Liver (tissue), 7 donors: ENCODE measurements at regions not wholly inside any gene's neighbourhood (a gene's known extent, or its start where the extent isn't known, plus 50 kb on each side); places are given as distances from the start of the nearest gene placed in this dataset.

Source experiments
- DNase-seq: peaks from one replicate; pipeline ENCODE4 v3.0.0-alpha.2; 2017; ENCODE audit warnings: low spot score
- H3K27ac ChIP-seq, 2 donors: one replicate each; pipeline ENCODE4 v1.7.0; 2013; ENCODE audit warnings: inconsistent platforms in 2 of 2, low read length in 2 of 2, control low read depth in 1 of 2, low read depth in 1 of 2, mild to moderate bottlenecking in 1 of 2
- H3K27me3 ChIP-seq, 4 donors: one replicate each; pipeline versions ENCODE4 v1.6.1 to v1.7.0; 2013; ENCODE audit warnings: low read length in 3 of 4, inconsistent platforms in 1 of 4, mild to moderate bottlenecking in 1 of 4, moderate library complexity in 1 of 4; ENCODE audit not compliant: control insufficient read depth in 4 of 4, insufficient read depth in 4 of 4
- H3K36me3 ChIP-seq, 4 donors: one replicate each; pipeline versions ENCODE4 v1.6.1 to v1.7.0; 2013; ENCODE audit warnings: low read length in 3 of 4, mild to moderate bottlenecking in 3 of 4, low read depth in 1 of 4, moderate library complexity in 1 of 4; ENCODE audit not compliant: control insufficient read depth in 4 of 4, insufficient read depth in 3 of 4
- H3K4me1 ChIP-seq, 4 donors: one replicate each; pipeline versions ENCODE4 v1.6.1 to v1.7.0; 2013; ENCODE audit warnings: low read length in 3 of 4, mild to moderate bottlenecking in 3 of 4, moderate library complexity in 1 of 4; ENCODE audit not compliant: control insufficient read depth in 4 of 4, insufficient read depth in 4 of 4
- H3K4me3 ChIP-seq, 3 donors: one replicate each; pipeline versions ENCODE4 v1.6.1 to v1.7.0; 2013; ENCODE audit warnings: low read length in 3 of 3, control low read depth in 1 of 3, low read depth in 1 of 3, mild to moderate bottlenecking in 1 of 3
- H3K9ac ChIP-seq, 2 donors: one replicate each; pipeline ENCODE4 v1.7.0; 2013; ENCODE audit warnings: low read length in 2 of 2, mild to moderate bottlenecking in 2 of 2, moderate library complexity in 2 of 2, control low read depth in 1 of 2, low read depth in 1 of 2
- H3K9me3 ChIP-seq, 4 donors: one replicate each; pipeline versions ENCODE4 v1.6.1 to v1.7.0; 2013; ENCODE audit warnings: low read length in 3 of 4; ENCODE audit not compliant: control insufficient read depth in 4 of 4
- EGR1 ChIP-seq, 2 donors: IDR thresholded peaks; 2 replicates each; pipeline ENCODE4 v1.6.1; 2016 to 2018; ENCODE audit warnings: antibody characterized with exemption in 2 of 2, low read depth in 2 of 2
- FOXA2 ChIP-seq: IDR thresholded peaks from 2 replicates; pipeline ENCODE4 v1.6.1; 2016; ENCODE audit warnings: antibody characterized with exemption
- GABPA ChIP-seq, 2 donors: IDR thresholded peaks in 1 of 2; conservative IDR thresholded peaks in 1 of 2; 2 replicates each; pipeline ENCODE4 v1.6.1; 2016; ENCODE audit warnings: antibody characterized with exemption in 2 of 2, mild to moderate bottlenecking in 1 of 2, moderate library complexity in 1 of 2
- HNF4G ChIP-seq: IDR thresholded peaks from 2 replicates; pipeline ENCODE4 v1.6.1; 2016; ENCODE audit warnings: antibody characterized with exemption
- JUND ChIP-seq, 2 donors: IDR thresholded peaks; 2 replicates each; pipeline ENCODE4 v1.6.1; 2016; ENCODE audit warnings: antibody characterized with exemption in 2 of 2
- NR2F2 ChIP-seq: IDR thresholded peaks from 2 replicates; pipeline ENCODE4 v1.6.1; 2016; ENCODE audit warnings: antibody characterized with exemption
- RAD21 ChIP-seq, 2 donors: IDR thresholded peaks; 2 replicates each; pipeline ENCODE4 v1.6.1; 2016; ENCODE audit warnings: antibody characterized with exemption in 2 of 2, mild to moderate bottlenecking in 2 of 2
- RXRA ChIP-seq, 2 donors: IDR thresholded peaks; 2 replicates each; pipeline ENCODE4 v1.6.1; 2017 to 2018; ENCODE audit warnings: antibody characterized with exemption in 2 of 2, mild to moderate bottlenecking in 1 of 2
- SP1 ChIP-seq: IDR thresholded peaks from 2 replicates; pipeline ENCODE4 v1.6.1; 2018; ENCODE audit warnings: antibody characterized with exemption, mild to moderate bottlenecking
- TAF1 ChIP-seq: conservative IDR thresholded peaks from 2 replicates; pipeline ENCODE4 v1.6.1; 2016; ENCODE audit warnings: antibody characterized with exemption, mild to moderate bottlenecking
- WGBS: extraction: QIAGEN DNeasy Blood & Tissue Kit; methylation state at CpG from one replicate; pipeline ENCODE4 v1.1.7; 2013; 5-methylcytosine and 5-hydroxymethylcytosine counted together
- TF ChIP-seq, protein P1 (sequence below): IDR thresholded peaks from 2 replicates; pipeline ENCODE4 v1.6.1; 2016; ENCODE audit warnings: antibody characterized with exemption
- TF ChIP-seq, protein P2 (sequence below): IDR thresholded peaks from 2 replicates; pipeline ENCODE4 v1.6.1; 2016; ENCODE audit warnings: antibody characterized with exemption
- TF ChIP-seq, protein P3 (sequence below): IDR thresholded peaks from 2 replicates; pipeline ENCODE4 v1.6.1; 2016; ENCODE audit warnings: antibody characterized with exemption
- donor health status: healthy.
- donor health status: healthy.
- donor health status: healthy.
- donor health status: healthy.

DNA sequence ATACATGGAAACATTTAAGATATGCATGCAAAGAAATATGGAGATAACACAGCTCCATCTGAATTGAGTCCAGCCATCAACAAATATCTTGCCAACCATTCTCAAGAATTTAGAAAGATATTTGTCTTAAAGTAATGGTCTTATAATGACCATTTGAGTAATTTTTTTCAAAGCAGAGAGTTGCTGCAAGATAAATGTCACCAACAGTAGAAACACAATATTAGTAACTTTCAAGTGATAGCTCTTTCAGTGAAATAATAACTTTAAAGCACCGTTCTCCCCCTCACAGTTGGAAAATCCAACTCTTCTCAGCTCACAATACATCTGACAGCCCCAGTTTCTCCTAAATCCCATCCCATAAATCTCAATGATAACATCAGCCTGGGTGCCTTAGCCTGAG, 481.0 kb upstream of the ADAMTS5 start:
- TF ChIP-seq SP1 (no peak), JUND (IDR thresholded peaks at IDR 0.05) (no peak), EGR1 (IDR thresholded peaks at IDR 0.05; ENCODE audit: low read depth in 2 of 2) (no peak), FOXA2 (no peak), HNF4G (no peak), GABPA (IDR thresholded peaks at IDR 0.05 in 1 of 2, conservative IDR thresholded peaks at IDR 0.05 in 1 of 2) (no peak), RXRA (IDR thresholded peaks at IDR 0.05) (no peak), TAF1 (no peak), RAD21 (IDR thresholded peaks at IDR 0.05) (no peak)
- TF ChIP-seq, protein P1, sequence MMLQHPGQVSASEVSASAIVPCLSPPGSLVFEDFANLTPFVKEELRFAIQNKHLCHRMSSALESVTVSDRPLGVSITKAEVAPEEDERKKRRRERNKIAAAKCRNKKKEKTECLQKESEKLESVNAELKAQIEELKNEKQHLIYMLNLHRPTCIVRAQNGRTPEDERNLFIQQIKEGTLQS, result no peak
- TF ChIP-seq, protein P2, sequence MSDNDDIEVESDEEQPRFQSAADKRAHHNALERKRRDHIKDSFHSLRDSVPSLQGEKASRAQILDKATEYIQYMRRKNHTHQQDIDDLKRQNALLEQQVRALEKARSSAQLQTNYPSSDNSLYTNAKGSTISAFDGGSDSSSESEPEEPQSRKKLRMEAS, result no peak
- TF ChIP-seq, protein P3, sequence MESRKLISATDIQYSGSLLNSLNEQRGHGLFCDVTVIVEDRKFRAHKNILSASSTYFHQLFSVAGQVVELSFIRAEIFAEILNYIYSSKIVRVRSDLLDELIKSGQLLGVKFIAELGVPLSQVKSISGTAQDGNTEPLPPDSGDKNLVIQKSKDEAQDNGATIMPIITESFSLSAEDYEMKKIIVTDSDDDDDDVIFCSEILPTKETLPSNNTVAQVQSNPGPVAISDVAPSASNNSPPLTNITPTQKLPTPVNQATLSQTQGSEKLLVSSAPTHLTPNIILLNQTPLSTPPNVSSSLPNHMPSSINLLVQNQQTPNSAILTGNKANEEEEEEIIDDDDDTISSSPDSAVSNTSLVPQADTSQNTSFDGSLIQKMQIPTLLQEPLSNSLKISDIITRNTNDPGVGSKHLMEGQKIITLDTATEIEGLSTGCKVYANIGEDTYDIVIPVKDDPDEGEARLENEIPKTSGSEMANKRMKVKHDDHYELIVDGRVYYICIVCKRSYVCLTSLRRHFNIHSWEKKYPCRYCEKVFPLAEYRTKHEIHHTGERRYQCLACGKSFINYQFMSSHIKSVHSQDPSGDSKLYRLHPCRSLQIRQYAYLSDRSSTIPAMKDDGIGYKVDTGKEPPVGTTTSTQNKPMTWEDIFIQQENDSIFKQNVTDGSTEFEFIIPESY, result no peak
- Histone ChIP-seq H3K36me3 (no peaks in the 10 kb centered on the region), H3K9ac (no peak overlapping the region), H3K9me3 (peaks cover 0 to 2% (median 0%) of the 10 kb centered on the region in 4 donors), H3K4me1 (no peaks in the 10 kb centered on the region), H3K27me3 (peaks cover 0 to under 1% (median 0%) of the 10 kb centered on the region in 4 donors), H3K4me3 (no peak overlapping the region), H3K27ac (no peak overlapping the region)
- 67% methylated on average over 1 of the region's 1 CpG for WGBS
- no peak for DNase-seq

DNA sequence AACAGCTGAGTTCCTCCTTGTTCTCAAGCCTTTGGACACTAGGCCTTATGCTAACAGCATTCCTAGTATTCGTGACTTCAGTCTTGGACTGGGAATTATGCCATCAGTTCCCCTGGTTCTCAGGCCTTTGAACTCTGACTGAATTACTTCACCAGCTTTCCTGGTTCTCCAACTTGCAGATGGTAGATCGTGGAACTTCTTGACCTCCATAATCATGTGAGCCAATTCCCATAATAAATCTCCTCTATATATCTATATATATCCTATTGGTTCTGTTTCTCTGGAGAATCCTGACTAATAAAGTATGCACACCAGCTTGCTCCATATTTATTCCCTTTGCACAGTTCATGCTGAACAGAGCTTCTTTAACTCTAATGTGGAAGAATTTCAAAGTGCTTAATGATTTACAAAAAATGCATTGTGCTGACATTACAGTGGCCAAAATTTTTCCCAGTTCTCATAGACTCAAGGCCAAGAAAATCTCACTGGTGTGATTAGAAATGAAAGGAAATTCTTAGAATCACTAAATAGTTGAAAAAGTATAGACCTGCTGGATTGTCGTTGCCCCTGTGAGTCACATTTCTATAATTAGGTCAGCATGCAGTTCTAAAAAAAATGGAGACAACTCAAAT, 462.9 kb upstream of the ADAMTS5 start:
- Histone ChIP-seq H3K4me1 (no peaks in the 10 kb centered on the region), H3K9ac (no peak overlapping the region), H3K36me3 (no peaks in the 10 kb centered on the region), H3K27ac (no peak overlapping the region), H3K9me3 (peaks cover 0 to 3% (median 0%) of the 10 kb centered on the region in 4 donors), H3K27me3 (no peaks in the 10 kb centered on the region), H3K4me3 (no peak overlapping the region)
- WGBS, result 53% methylated on average over 3 of the region's 3 CpGs
- DNase-seq, result no peak
- TF ChIP-seq JUND (IDR thresholded peaks at IDR 0.05) (no peak), RXRA (IDR thresholded peaks at IDR 0.05) (no peak), NR2F2 (peak; percentile 81)

DNA sequence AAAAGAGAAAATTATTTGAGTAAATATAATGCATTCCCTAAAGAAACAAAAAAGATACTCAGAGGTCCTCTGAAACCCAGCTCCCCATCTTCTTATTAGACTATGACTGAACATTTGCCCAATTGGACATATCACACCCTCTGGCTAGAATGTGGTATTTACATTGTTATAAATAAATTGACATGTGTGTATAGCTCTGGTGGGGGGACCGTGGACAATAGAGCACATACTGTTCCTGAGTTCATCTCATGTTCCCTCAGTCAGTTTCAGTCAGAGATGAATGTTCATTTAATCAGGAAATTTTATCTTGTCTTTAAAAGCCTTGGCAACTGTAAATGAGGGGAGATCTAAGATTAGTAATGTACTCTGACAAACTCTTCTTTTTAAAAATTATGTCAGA, 459.3 kb upstream of the ADAMTS5 start:
- no peak for TF ChIP-seq TAF1
- no peak overlapping the region for H3K4me3 ChIP-seq
- H3K27me3 ChIP-seq, result no peaks in the 10 kb centered on the region
- H3K36me3 ChIP-seq, result no peaks in the 10 kb centered on the region
- no peaks in the 10 kb centered on the region for H3K4me1 ChIP-seq
- H3K9ac ChIP-seq, result no peak overlapping the region
- 34% methylated on average over 1 of the region's 1 CpG for WGBS
- no peak overlapping the region for H3K27ac ChIP-seq
- DNase-seq, result no peak
- H3K9me3 ChIP-seq, result peaks cover 0 to 3% (median 0%) of the 10 kb centered on the region in 4 donors
